GM11168 (cell line): ENCODE measurements at regions not wholly inside any gene's neighbourhood (a gene's known extent, or its start where the extent isn't known, plus 50 kb on each side); places are given as distances from the start of the nearest gene placed in this dataset.

Experiments
- in situ Hi-C: fragments of 300-500 bp; cut with MboI; formaldehyde crosslinking; loops from one replicate; pipeline ENCODE4 v1.12.0; 2022; ENCODE audit warnings: low sequenced_read_pairs; ENCODE audit not compliant: unreplicated experiment

- in situ Hi-C loops: no loop called here
These were observed 113.9 kb upstream of the PFKP start for GRCh38 chr10:2953495-2953894.

GRCh38 chr10:2951235-2951835, 116.0 kb upstream of the PFKP start:
- in situ Hi-C loops: no loop called here

GRCh38 chr10:2950546-2950945, 116.8 kb upstream of the PFKP start:
- in situ Hi-C loops: no loop called here

- in situ Hi-C loops: no loop called here
These were observed 117.4 kb upstream of the PFKP start for GRCh38 chr10:2949948-2950354.

GRCh38 chr10:2949221-2949947, 118.0 kb upstream of the PFKP start:
- in situ Hi-C loops: no loop called here

- in situ Hi-C loops: no loop called here
These were observed 119.1 kb upstream of the PFKP start for GRCh38 chr10:2948127-2948854.

GRCh38 chr10:2944788-2945187, 122.6 kb upstream of the PFKP start:
- in situ Hi-C loops: no loop called here

GRCh38 chr10:2943932-2944614, 123.3 kb upstream of the PFKP start:
- in situ Hi-C loops: no loop called here

GRCh38 chr10:2942938-2943337, 124.4 kb upstream of the PFKP start:
- in situ Hi-C loops: no loop called here

GRCh38 chr10:2938869-2939268, 128.5 kb upstream of the PFKP start:
- in situ Hi-C loops: no loop called here

- in situ Hi-C loops: no loop called here
These were observed 130.5 kb upstream of the PFKP start for GRCh38 chr10:2936816-2937215.

- in situ Hi-C loops: no loop called here
These were observed 131.5 kb upstream of the PFKP start for GRCh38 chr10:2935647-2936386.

- in situ Hi-C loops: loop anchor here (5.0 kb wide), 1 partner anchor 108 kb away; no protein-coding TSS in a partner anchor
These were observed 133.4 kb upstream of the PFKP start for GRCh38 chr10:2933924-2934323.

GRCh38 chr10:2933519-2933918, 133.8 kb upstream of the PFKP start:
- in situ Hi-C loops: loop anchor here (5.0 kb wide), 1 partner anchor 109 kb away; no protein-coding TSS in a partner anchor

GRCh38 chr10:2933071-2933470, 134.3 kb upstream of the PFKP start:
- in situ Hi-C loops: loop anchor here (5.0 kb wide), 1 partner anchor 109 kb away; no protein-coding TSS in a partner anchor

GRCh38 chr10:2929480-2930258, 137.7 kb upstream of the PFKP start:
- in situ Hi-C loops: loop anchor here (5.0 kb wide), 1 partner anchor 113 kb away; no protein-coding TSS in a partner anchor

- in situ Hi-C loops: no loop called here
These were observed 139.1 kb upstream of the PFKP start for GRCh38 chr10:2927958-2928840.
